OCI-LY3 (cell line): ENCODE measurements at regions not wholly inside any gene's neighbourhood (a gene's known extent, or its start where the extent isn't known, plus 50 kb on each side); places are given as distances from the start of the nearest gene placed in this dataset.

ENCODE experiments used
- H2AFZ ChIP-seq: fragments of 200-600, 300-600 bp; shearing (Covaris generic); 2 replicates; pipeline ENCODE4 v1.6.0; 2014; ENCODE audit warnings: antibody characterized with exemption, low read depth, low read length
- H3K27ac ChIP-seq: fragments of 200-600, 300-600 bp; sonication (generic); 2 replicates; pipeline ENCODE4 v1.5.1; 2014; ENCODE audit warnings: mild to moderate bottlenecking, low read length, moderate library complexity, mixed read lengths
- H3K27me3 ChIP-seq: fragments of 200-600, 300-600 bp; sonication (generic); 2 replicates; pipeline ENCODE4 v1.6.1; 2014; ENCODE audit warnings: low read depth, low read length, mixed read lengths
- H3K36me3 ChIP-seq: fragments of 200-600, 300-600 bp; sonication (generic); replicated peaks from 2 replicates; pipeline ENCODE3; 2014; ENCODE audit warnings: low read depth, low read length, mixed read lengths
- H3K4me1 ChIP-seq: fragments of 300-600, 200-600 bp; sonication (generic); 2 replicates; pipeline ENCODE4 v1.6.1; 2014; ENCODE audit warnings: low read length, mixed read lengths
- H3K4me2 ChIP-seq: fragments of 200-600, 300-600 bp; sonication (generic); 2 replicates; pipeline ENCODE4 v1.6.1; 2014; ENCODE audit warnings: low read length, mixed read lengths
- H3K4me3 ChIP-seq: fragments of 300-600, 200-600 bp; sonication (generic); 2 replicates; pipeline ENCODE4 v1.5.1; 2014; ENCODE audit warnings: antibody characterized with exemption, mild to moderate bottlenecking, low read length, moderate library complexity
- H3K79me2 ChIP-seq: fragments of 300-600, 200-600 bp; shearing (Covaris generic); 2 replicates; pipeline ENCODE4 v1.6.1; 2014; ENCODE audit warnings: mild to moderate bottlenecking, low read length, mixed read lengths
- H3K9ac ChIP-seq: fragments of 300-600, 200-600 bp; shearing (Covaris generic); 2 replicates; pipeline ENCODE4 v1.6.0; 2014; ENCODE audit warnings: mild to moderate bottlenecking, low read length, moderate library complexity
- H3K9me3 ChIP-seq: fragments of 200-600, 300-600 bp; shearing (Covaris generic); 2 replicates; pipeline ENCODE4 v1.6.1; 2014; ENCODE audit warnings: low read length, mixed read lengths; ENCODE audit not compliant: insufficient read depth
- H4K20me1 ChIP-seq: fragments of 200-600, 300-600 bp; sonication (generic); 2 replicates; pipeline ENCODE4 v1.6.1; 2016; ENCODE audit warnings: low read length, mixed read lengths; ENCODE audit not compliant: insufficient read depth
- CTCF ChIP-seq: fragments of 200-600, 300-600 bp; sonication (generic); IDR thresholded peaks from 2 replicates; pipeline ENCODE4 v1.5.1; 2014; ENCODE audit warnings: antibody characterized with exemption, low read length, low read depth
- EZH2phosphoT487 ChIP-seq: fragments of 200-600 bp; shearing (Covaris generic); IDR thresholded peaks from 2 replicates; pipeline ENCODE4 v1.6.1; 2018; ENCODE audit warnings: antibody characterized with exemption, mixed run types, low read depth

DNA sequence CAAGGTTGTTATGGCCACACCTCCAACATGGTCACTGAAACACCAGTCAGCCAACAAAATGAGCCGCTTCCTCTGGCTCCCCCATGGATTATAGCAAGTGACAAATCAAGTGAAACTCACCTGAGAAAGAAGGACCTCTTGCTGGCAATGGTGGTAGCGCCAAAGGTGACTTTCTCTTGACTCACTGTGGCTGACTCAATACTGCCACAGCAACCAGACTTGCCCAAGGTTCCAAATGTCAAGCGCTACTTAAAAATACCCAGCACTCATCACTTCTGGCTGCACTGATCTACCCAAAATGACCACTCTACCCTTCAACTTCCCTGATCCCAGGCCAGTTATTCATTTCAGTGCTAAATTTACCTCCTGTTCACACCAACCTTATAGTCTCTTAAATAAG is 495.5 kb downstream of the FOXO1 start:
- Histone ChIP-seq H3K79me2 (no peaks in the 10 kb centered on the region), H3K27ac (no peak overlapping the region), H3K9ac (no peak overlapping the region), H3K9me3 (no peaks in the 10 kb centered on the region), H3K36me3 (no peaks in the 10 kb centered on the region), H3K4me2 (no peak overlapping the region), H2AFZ (no peak overlapping the region), H3K27me3 (peaks cover 4% of the 10 kb centered on the region; the same call in 1 of the 2 replicates), H3K4me3 (no peak overlapping the region), H3K4me1 (no peaks in the 10 kb centered on the region), H4K20me1 (no peaks in the 10 kb centered on the region)
- no peak for TF ChIP-seq CTCF
- TF ChIP-seq EZH2phosphoT487, result no peak

GRCh38 chr13:40171566-40171965 is 494.9 kb downstream of the FOXO1 start:
- Histone ChIP-seq H3K9me3 (no peaks in the 10 kb centered on the region), H3K36me3 (no peaks in the 10 kb centered on the region), H2AFZ (no peak overlapping the region), H3K27ac (no peak overlapping the region), H3K27me3 (peaks cover 4% of the 10 kb centered on the region; the same call in 1 of the 2 replicates), H3K79me2 (no peaks in the 10 kb centered on the region), H3K4me2 (no peak overlapping the region), H3K9ac (no peak overlapping the region), H3K4me3 (no peak overlapping the region), H3K4me1 (no peaks in the 10 kb centered on the region), H4K20me1 (no peaks in the 10 kb centered on the region)
- TF ChIP-seq CTCF (no peak), EZH2phosphoT487 (no peak)

- no peaks in the 10 kb centered on the region for H3K79me2 ChIP-seq
- H3K4me2 ChIP-seq, result no peak overlapping the region
- peaks cover 4% of the 10 kb centered on the region; the same call in 1 of the 2 replicates for H3K27me3 ChIP-seq
- no peaks in the 10 kb centered on the region for H3K4me1 ChIP-seq
- TF ChIP-seq EZH2phosphoT487 (no peak), CTCF (no peak)
- H3K9me3 ChIP-seq, result no peaks in the 10 kb centered on the region
- H3K9ac ChIP-seq, result no peak overlapping the region
- H3K4me3 ChIP-seq, result no peak overlapping the region
- H4K20me1 ChIP-seq, result no peaks in the 10 kb centered on the region
- no peaks in the 10 kb centered on the region for H3K36me3 ChIP-seq
- H3K27ac ChIP-seq, result no peak overlapping the region
- no peak overlapping the region for H2AFZ ChIP-seq
Measured at GRCh38 chr13:40172149-40172591, 494.3 kb downstream of the FOXO1 start.

DNA sequence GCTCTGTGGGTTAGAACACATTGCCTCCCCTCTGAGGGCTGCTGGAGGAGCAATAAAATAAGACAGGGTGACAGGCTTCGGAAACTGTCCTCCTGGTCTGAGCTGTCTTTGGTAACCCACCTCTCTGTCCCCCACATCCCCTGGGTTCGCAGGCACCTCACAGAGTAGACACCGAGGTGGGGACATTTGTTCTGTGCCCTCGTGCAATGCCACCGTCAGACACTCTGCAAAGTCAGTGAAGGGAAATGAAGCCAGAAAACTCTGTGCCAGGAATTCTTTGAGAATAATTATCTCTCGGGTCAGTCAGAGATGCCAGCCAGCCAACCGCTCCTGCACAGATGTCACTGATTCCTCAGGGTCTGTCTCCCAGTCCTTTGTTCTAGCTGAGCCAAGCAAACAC is 493.6 kb downstream of the FOXO1 start:
- peaks cover 4% of the 10 kb centered on the region; the same call in 1 of the 2 replicates for H3K27me3 ChIP-seq
- no peak overlapping the region for H3K9ac ChIP-seq
- H3K36me3 ChIP-seq, result no peaks in the 10 kb centered on the region
- H3K79me2 ChIP-seq, result no peaks in the 10 kb centered on the region
- H3K27ac ChIP-seq, result no peak overlapping the region
- TF ChIP-seq EZH2phosphoT487 (no peak), CTCF (no peak)
- H3K4me1 ChIP-seq, result no peaks in the 10 kb centered on the region
- H3K4me3 ChIP-seq, result no peak overlapping the region
- no peak overlapping the region for H3K4me2 ChIP-seq
- H2AFZ ChIP-seq, result no peak overlapping the region
- H3K9me3 ChIP-seq, result no peaks in the 10 kb centered on the region
- H4K20me1 ChIP-seq, result no peaks in the 10 kb centered on the region
